GM10266 (cell line): ENCODE measurements at regions not wholly inside any gene's neighbourhood (a gene's known extent, or its start where the extent isn't known, plus 50 kb on each side); places are given as distances from the start of the nearest gene placed in this dataset.
"Not testable (repeated sequence)": the region's sequence is repeated elsewhere in the genome, so short reads cannot be mapped to it uniquely, and the experiment has no call there.

Experiments
- DNase-seq: peaks from one replicate; pipeline ENCODE4 v3.0.0; 2012; ENCODE audit errors: extremely low spot score
- CTCF ChIP-seq: IDR thresholded peaks from 2 replicates; pipeline ENCODE4 v1.5.1; 2012; ENCODE audit warnings: mild to moderate bottlenecking, low read depth; ENCODE audit not compliant: control insufficient read depth, insufficient read depth; ENCODE audit errors: missing control alignments

- TF ChIP-seq CTCF, result no peak
Observed at GRCh38 chr18:77405096-77405495, 155.4 kb downstream of the GALR1 start.

GRCh38 chr18:77407733-77408132 is 158.1 kb downstream of the GALR1 start:
- no peak for TF ChIP-seq CTCF
- DNase-seq, result no peak

More at GRCh38 chr18:77405096-77405495, 155.4 kb downstream of the GALR1 start:
- DNase-seq, result no peak

DNA sequence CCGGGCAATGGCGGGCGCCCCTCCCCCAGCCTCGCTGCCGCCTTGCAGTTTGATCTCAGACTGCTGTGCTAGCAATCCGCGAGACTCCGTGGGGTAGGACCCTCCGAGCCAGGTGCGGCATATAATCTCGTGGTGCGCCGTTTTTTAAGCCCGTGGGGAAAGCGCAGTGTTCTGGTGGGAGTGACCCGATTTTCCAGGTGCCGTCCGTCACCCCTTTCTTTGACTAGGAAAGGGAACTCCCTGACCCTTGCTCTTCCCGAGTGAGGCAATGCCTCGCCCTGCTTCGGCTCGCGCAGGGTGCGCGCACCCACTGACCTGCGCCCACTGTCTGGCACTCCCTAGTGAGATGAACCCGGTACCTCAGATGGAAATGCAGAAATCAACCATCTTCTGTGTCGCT is 171.9 kb downstream of the GALR1 start:
- DNase-seq, result not testable (repeated sequence)

GRCh38 chr18:77422974-77423867 is 173.6 kb downstream of the GALR1 start:
- TF ChIP-seq CTCF, result no peak
- no peak for DNase-seq

DNA sequence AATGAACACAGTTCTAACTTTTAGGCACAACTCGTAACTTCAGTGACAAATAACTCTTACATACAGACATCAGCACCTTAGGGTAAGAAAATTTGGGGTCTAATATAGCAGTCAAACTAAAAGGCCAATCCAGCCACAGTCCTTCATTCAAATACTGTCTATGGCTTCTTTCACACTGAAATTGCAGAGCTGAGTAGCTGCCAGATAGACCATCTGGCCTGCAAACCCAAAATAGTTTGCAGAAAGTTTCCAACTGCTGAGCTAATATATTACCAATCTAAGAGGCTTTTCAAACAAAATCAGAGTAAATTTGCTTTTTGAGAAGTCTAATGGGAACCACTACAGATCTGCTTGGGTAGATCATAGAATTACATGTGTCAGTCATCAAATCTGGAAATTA is 183.4 kb downstream of the GALR1 start:
- DNase-seq, result no peak
- no peak for TF ChIP-seq CTCF

DNA sequence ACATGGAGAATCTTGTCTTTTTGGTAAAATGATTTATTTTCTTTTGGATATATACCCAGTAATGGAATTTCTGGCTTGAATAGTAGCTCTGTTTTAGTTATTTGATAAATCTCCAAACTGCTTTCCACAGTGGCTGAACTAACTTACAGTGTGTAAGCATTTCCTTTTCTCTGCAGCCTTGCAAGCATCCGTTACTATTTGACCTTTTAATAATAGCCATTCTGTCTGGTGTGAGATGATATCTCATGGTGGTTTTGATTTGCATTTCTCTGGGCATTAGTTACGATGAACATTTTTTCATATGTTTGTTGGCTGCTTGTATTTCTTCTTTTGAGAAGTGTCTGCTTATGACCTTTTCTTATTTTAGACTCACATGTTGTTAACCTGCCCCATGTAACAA is 190.2 kb downstream of the GALR1 start:
- TF ChIP-seq CTCF, result no peak
- no peak for DNase-seq

- DNase-seq, result no peak
- TF ChIP-seq CTCF, result no peak
Observed at GRCh38 chr18:77442393-77442792, 192.7 kb downstream of the GALR1 start.

DNA sequence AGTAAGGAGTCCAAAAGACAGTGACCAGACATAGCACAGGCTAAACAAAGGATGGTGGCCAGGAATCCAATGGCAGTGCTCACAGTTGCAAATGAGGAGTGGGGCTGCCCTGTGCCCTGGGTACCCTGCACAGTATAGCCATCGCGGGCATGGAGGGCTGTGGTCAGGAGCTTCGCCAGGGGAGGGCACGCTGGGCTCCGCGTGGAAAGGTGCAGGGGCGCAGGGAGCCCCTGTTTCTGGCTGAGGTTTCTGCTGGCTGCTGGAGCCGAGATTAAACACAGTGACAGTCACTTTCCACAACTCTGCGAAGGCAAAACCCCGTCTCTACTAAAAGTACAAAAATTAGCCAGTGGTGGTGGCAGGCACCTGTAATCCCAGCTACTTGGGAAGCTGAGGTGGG is 194.7 kb downstream of the GALR1 start:
- no peak for DNase-seq
- TF ChIP-seq CTCF, result no peak
